Heart left ventricle (tissue), 13 donors: ENCODE measurements at regions not wholly inside any gene's neighbourhood (a gene's known extent, or its start where the extent isn't known, plus 50 kb on each side); places are given as distances from the start of the nearest gene placed in this dataset.

Experiments used
- CTCF ChIP-seq, 12 donors: fragments of 200-600 bp; sonication (generic) in 4 of 12; IDR thresholded peaks; one replicate each; pipeline versions ENCODE4 v1.5.0 to v1.8.0; 2018 to 2022; ENCODE audit warnings: antibody characterized with exemption in 12 of 12, mild to moderate bottlenecking in 5 of 12
- POLR2A ChIP-seq, 2 donors: fragments of 450-650 bp; IDR thresholded peaks; one replicate each; pipeline ENCODE4 v1.6.1; 2017; ENCODE audit warnings: antibody characterized with exemption in 2 of 2, mild to moderate bottlenecking in 2 of 2, moderate library complexity in 2 of 2
- donor health status: ischemic (EF 13 %, LVEDD 7.1; RV severe dilation, severe dysfunction).
- donor health status: DM: no; HTN: yes; CAD: no.
- donor health status: DM: no; HTN: no; CAD: no.
- donor health status: ischemic (EF 25% LVEDD 6.9; RV normal size, moderate dysfunction).
- donor health status: ischemic (EF 25% LVEDD 5.7; RV mildly dilated, moderate dysfunction).
- donor health status: ischemic (EF 35%, LVEDD 5.7; RV mildly dilated, moderate dysfunction).
- donor health status: nonischemic (EF 11% LVEDD 7.7; RV severe dilation, severe dysfunction).
- donor health status: DM: yes; HTN: yes; CAD: no.
- donor health status: PGD.
- donor health status: ischemic (EF 29% LVEDD 5.4; RV normal size, mild dysfunction).
- donor health status: nonischemic (EF 23%, LVEDD 6.1; RV moderate dilation, normal function).

GRCh38 chr3:194053136-194053535 lies 82.8 kb upstream of the HES1 start:
- no peak for TF ChIP-seq CTCF (IDR thresholded peaks at IDR 0.05)
- TF ChIP-seq POLR2A (IDR thresholded peaks at IDR 0.05) = no peak
